ENCODE measurements at regions not wholly inside any gene's neighbourhood (a gene's known extent, or its start where the extent isn't known, plus 50 kb on each side); places are given as distances from the start of the nearest gene placed in this dataset.

DNA sequence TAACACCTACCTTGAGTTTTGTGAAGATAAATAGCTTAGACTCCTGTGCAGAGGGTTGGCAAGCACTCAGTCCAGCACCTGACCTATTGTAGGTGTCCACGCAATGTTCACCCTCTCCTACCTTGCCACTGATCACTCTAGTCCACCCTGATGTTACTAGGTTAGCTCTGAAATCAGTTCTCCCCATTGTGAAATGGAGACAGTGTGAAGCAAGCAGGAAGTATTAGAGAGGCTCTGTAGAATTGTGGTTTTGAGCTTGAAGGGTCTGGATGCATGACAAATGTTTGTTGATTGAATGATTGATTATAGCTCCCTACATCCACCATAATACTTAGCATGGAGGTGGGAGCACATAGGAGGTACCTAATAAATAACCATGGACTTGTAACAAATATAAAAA is 199.7 kb downstream of the RPLP1 start:
- no peak for TF ChIP-seq CEBPB (IDR thresholded peaks at IDR 0.05)
- TF ChIP-seq RAD21 (IDR thresholded peaks at IDR 0.05; ENCODE audit: low read depth): no peak
- TF ChIP-seq CREB1 (IDR thresholded peaks at IDR 0.05; ENCODE audit: low read depth): no peak
- TF ChIP-seq, protein P1, sequence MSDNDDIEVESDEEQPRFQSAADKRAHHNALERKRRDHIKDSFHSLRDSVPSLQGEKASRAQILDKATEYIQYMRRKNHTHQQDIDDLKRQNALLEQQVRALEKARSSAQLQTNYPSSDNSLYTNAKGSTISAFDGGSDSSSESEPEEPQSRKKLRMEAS (IDR thresholded peaks at IDR 0.05): no peak
- no peak for TF ChIP-seq TEAD4 (IDR thresholded peaks at IDR 0.05)
- no peak for TF ChIP-seq YY1 (IDR thresholded peaks at IDR 0.05; ENCODE audit: low read depth)
- TF ChIP-seq ZBTB7A (IDR thresholded peaks at IDR 0.05; ENCODE audit: low read depth): no peak
- no peak for TF ChIP-seq EP300 (IDR thresholded peaks at IDR 0.05; ENCODE audit: borderline replicate concordance)
- TF ChIP-seq, protein P2, sequence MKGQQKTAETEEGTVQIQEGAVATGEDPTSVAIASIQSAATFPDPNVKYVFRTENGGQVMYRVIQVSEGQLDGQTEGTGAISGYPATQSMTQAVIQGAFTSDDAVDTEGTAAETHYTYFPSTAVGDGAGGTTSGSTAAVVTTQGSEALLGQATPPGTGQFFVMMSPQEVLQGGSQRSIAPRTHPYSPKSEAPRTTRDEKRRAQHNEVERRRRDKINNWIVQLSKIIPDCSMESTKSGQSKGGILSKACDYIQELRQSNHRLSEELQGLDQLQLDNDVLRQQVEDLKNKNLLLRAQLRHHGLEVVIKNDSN (IDR thresholded peaks at IDR 0.05): no peak
- TF ChIP-seq, protein P3, sequence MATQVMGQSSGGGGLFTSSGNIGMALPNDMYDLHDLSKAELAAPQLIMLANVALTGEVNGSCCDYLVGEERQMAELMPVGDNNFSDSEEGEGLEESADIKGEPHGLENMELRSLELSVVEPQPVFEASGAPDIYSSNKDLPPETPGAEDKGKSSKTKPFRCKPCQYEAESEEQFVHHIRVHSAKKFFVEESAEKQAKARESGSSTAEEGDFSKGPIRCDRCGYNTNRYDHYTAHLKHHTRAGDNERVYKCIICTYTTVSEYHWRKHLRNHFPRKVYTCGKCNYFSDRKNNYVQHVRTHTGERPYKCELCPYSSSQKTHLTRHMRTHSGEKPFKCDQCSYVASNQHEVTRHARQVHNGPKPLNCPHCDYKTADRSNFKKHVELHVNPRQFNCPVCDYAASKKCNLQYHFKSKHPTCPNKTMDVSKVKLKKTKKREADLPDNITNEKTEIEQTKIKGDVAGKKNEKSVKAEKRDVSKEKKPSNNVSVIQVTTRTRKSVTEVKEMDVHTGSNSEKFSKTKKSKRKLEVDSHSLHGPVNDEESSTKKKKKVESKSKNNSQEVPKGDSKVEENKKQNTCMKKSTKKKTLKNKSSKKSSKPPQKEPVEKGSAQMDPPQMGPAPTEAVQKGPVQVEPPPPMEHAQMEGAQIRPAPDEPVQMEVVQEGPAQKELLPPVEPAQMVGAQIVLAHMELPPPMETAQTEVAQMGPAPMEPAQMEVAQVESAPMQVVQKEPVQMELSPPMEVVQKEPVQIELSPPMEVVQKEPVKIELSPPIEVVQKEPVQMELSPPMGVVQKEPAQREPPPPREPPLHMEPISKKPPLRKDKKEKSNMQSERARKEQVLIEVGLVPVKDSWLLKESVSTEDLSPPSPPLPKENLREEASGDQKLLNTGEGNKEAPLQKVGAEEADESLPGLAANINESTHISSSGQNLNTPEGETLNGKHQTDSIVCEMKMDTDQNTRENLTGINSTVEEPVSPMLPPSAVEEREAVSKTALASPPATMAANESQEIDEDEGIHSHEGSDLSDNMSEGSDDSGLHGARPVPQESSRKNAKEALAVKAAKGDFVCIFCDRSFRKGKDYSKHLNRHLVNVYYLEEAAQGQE (IDR thresholded peaks at IDR 0.05; ENCODE audit: low read depth): no peak
- TF ChIP-seq NFIC (IDR thresholded peaks at IDR 0.05): no peak

Data from Ishikawa (cell line).